ENCODE measurements at regions not wholly inside any gene's neighbourhood (a gene's known extent, or its start where the extent isn't known, plus 50 kb on each side); places are given as distances from the start of the nearest gene placed in this dataset.
"Not testable (repeated sequence)": the region's sequence is repeated elsewhere in the genome, so short reads cannot be mapped to it uniquely, and the experiment has no call there.

DNA sequence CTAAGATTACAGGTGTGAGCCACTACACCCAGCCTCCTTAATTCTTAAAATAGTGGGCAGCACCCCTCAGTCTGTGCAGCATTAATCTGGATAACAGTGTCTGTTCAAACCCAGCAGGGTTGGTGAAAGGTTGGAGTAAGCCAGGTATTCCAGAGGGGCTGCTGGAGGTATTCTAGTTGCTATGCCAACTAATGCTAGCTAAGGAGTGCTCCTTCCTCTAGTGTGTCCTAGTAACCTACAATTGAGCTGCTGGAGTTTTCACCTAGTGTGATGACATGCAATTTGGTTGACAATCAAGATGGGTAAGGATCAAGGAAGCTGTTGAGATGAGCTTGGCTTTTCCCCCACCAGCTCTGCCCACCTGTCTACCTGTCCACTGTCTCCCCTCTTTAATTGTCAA, 100.2 kb upstream of the IPO9 start:
- no peak for DNase-seq (ENCODE audit: low spot score)

DNA sequence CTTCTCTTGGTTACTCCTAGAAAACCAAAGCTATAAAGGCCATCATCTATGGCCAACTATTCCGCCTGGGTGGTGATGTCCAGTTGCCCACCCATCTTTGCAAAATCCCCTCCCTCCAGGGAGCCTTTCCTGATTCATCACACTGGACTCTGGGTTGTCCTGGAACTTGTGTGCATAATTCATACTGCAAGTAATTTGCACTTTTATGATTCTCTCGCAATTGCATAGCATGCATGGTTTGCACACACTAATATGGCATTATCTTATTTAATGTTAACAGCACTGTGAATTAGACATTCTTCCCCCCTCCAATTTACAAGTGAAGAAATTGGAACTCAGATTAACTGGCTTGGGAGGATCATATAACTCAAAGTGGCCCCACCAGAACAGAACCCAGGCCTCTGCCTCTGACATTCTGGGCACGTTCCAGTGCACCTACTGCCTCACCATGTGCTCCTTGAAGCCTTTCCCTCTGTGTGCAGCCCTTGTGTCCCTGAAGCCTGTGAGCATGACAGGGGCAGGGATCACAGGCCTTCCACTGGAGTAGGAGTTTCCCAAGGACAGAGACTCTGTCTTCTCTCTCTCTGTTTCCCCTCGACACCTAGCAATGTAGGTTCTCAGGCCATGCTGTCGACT, 98.9 kb upstream of the IPO9 start:
- no peak for DNase-seq (ENCODE audit: low spot score)

DNA sequence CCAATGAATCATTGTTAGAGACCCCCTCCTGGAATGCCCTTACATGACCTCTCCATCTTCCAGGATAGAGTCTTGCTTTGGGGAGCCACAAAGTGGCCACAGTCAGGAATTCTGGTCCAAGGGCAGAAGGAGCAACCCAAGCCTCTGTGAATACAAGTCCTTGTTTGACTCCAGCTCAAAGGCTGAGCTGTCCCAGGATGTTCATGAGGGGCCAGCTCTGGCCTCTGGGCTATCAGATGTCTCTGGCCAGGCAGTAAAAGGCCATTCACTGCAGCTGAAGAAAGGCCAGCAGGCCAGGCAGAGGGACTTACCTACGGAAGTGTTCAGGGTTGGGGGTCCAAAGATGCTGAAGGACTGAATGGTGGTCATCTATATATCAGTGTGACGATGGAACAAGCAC, 98.3 kb upstream of the IPO9 start:
- DNase-seq (ENCODE audit: low spot score): no peak

DNA sequence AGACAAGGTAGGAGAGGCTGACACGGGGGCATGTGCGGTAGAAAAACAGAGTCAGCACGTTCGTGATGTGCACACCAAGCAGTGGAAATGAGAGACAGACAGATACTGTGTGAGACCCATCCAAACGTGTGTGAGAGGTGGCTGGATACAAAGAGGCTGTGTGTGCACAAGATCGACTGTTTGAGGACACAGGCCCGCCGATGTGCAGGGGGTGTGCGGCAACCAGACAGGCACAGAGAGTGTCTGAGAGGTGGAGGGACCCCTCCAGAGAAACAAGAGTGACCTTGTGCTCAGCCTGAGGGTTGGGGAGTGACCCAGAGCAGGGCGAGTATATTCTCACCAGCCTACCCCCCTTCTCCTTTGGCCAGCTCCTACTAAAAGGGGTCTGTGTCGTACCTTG, 97.8 kb upstream of the IPO9 start:
- DNase-seq (ENCODE audit: low spot score): no peak

DNA sequence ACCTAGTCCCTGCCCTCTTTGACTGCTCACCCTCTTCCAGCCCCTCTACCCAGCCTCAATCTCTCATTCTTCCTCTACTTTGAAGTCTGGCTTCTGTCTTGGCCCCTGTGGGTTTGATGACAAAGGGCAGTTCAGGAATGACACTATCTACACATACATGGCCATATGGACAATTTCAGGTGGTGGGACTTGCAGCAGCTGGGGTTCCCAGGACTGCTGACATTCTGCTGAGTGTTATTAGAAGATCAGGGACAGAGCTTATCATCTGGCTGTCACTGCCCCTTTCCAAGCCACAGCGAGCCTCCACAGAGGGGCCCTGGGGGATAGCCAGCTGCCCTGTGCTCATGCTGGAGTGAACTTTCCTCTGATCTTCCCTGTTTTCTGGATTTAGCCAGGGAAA, 97.4 kb upstream of the IPO9 start:
- no peak for DNase-seq (ENCODE audit: low spot score)

DNA sequence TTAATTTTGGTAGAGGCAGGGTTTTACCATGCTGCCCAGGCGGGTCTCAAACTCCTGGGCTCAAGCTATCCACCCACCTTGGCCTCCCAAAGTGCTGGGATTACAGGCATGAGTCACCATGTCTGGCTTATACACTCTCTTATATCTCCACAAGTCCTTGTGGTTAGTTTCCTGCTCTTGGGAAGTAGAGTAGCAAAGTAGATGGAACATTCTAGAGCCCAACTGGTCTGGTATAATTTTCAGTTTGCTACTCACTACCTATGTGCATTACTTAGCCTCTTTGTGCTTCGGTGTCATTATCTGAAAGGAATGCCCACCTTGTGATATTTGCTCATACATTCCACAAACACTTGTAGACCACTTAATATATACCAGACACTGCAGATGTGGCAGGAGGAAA, 96.6 kb upstream of the IPO9 start:
- DNase-seq (ENCODE audit: low spot score): no peak

DNA sequence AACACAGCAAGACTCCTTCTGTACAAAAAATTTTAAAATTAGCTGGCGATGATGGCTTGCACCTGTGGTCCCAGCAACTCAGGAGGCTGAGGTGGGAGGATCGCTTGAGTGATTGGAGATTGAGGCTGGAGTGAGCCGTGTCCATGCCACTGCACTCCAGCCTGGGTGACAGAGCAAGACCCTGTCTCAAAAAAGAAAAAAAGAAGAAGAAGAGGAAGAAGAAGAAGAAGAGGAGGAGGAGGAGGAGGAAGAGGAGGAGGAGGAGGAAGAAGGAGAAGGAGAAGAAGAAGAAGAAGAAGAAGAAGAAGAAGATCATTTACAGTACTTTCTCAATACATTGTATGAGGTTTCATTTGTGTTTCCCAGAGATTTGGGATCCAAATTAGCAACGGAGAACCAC, 94.7 kb upstream of the IPO9 start:
- not testable (repeated sequence) for DNase-seq (ENCODE audit: low spot score)

DNA sequence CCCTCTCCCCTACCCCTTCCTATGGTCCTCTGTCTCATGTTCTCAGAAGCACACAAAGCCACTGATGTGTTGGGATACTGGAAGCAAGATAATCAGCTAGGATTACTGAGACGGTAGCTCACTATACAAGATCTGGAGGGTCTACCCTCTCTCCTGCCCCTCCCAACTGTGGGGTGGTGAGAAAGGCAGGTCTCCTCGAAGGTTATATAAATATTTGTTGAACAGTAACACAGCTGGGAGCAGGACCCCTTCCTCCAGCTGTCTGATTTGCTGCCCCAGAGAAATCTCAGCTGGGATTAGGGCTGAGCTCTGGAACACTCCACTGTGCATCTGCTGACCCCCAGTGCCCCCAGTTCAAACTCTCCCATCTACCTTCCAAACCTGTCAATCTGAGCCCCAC, 94.2 kb upstream of the IPO9 start:
- no peak for DNase-seq (ENCODE audit: low spot score)

DNA sequence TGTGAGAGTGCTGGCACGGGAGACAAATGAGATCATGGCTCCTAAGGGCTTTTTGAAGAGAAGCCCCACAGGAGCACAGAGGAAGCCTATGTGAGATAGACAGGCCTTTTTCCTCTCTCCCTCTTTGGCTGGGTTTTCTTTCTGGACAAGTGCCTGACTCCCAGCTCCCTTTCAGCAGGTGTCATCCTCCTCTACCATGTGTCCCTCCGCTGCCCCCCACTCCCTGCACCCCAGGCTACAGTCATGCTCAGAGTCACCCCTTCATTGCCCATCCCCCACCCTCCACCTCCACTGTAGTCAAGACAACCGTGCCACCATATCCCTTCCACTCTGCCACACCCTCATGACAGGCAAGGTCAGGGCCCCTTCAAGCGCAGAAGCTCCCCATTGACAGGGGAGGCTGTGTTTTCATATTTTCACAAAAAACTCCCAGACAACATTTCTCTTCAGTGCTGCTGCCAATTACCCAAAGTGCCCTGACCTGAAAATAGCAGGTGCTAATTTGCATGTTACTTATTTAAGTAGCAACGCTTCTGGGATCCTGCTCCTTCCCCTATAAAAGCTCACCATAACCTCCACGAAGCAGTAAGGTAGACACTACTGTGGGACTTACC, 92.1 kb upstream of the IPO9 start:
- DNase-seq (ENCODE audit: low spot score): no peak

DNA sequence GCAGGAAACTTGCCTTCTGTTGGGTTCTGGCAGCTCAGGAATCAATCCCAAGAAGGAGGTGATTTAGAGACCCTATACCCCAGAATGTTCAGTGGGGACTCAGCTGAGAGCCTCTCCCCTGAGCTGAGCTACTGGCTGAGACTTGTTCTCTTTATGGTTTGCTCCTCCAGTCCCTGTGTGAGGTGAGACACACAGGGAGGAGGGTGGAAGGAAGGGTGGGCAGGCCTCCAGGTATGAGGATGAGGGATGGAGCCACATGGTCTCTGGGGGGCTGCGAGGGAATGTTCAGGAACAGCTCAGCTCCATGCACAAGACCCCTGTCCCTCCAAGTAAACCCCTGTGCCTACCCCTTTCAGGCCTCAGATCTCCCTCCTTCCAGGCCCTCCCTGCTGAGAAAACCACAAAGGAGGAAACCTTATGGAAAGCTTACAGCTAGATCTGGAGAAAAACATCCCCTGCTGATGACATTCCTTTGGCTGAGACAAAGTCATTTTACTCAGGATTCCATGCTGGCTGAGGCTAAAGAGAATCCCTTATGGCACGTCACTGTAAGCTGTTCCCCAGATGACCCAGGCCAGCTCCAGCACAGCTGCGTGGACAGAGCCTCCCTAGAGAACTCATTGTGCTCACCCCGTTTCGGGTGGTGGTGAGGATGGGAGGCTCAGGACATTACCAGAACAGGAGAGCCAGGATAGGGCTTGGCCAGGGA, 91.5 kb upstream of the IPO9 start:
- peak; percentile 84 for DNase-seq (ENCODE audit: low spot score)

DNA sequence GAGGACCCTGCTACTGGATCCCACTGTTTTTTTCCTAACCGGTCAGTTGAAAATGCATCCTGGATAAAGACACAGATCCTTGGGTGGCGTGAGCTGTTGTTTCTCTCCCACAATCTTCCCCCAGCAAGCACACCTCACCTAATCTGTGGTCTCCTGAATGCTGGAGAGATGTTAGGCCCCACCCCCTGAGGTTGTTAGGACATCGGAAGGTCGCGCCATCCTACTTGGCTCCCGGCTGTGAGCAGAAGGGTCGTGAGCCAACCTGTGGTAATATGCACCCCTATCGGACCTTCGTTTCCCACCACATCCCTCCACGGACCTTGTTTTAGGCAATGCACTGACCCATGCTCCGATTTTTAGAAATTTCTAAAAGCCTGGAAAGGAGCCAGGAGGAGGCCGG, 89.9 kb upstream of the IPO9 start:
- DNase-seq (ENCODE audit: low spot score): no peak

DNA sequence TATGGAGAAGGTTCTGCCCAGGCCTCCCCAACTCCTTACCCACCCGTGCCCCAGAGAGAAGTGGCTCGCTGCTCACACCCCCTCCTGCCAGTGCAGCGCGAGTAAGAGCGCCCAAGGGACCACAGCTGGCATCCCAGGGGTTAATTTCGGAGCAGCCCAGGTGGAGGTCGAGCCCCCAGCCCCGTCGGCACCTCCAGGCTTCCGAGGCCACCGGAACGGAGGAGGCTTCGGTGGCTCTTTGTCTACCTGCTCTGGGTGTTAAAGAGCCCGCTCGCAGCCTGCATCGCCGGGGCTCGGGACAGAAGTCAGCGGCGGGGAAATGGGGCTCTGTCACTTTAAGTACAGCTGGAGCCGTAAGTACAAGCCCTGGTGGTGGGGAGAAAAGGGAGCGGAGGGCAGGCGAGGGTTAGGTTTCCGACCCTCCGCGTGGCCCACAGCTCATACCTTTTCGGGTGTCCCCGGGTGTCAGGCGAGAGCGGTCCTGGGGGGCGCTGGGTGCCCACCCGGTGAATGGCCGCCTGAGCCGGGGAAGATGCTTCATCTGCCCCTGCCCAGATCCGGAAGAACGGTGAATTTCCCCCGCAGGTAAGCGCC, 89.4 kb upstream of the IPO9 start:
- no peak for DNase-seq (ENCODE audit: low spot score)

DNA sequence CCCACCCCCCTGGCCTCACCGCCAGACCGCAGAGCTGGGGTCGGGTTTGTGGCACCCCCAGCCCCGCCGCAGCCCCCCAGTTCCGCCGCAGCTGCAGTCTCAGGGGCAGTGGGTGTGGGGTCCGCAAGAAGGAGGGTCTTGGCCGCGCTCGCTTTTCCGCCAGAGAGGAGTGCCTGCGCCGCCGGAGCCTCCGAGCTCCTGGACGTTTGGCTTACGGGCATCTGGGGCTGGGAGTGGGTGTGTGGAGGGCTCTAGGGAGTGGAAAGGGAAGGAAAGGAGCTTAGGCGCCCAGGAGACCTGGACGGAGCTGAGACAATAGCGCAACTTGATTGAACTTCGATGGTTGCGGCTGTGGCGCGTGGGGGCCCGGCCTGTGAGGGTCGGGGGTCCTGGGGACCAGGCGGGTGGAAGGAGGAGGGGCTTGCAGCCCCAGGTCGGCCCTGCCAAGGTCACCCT, 88.8 kb upstream of the IPO9 start:
- DNase-seq (ENCODE audit: low spot score): no peak

DNA sequence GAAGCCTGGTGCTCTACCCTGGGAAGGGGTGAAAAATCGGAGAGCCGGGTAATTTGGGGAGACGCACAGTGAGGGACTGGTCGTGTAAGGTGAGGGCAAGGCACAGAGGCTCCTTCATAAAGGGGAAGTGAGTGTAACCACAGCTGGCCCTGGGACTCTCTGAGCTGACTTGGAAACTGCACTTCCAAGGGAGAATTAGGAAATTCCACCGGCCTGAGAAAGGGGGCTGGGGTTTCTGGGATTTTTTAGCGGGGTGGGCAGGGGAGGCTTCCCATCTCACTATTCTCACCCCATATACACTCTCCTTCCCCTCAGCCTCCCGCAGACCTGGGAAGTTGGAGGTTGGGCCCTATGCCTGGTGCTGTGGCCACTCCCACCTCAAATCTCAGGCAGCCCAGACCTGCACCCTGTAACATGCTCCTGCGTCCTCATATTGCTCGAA, 88.3 kb upstream of the IPO9 start:
- DNase-seq (ENCODE audit: low spot score): no peak

DNA sequence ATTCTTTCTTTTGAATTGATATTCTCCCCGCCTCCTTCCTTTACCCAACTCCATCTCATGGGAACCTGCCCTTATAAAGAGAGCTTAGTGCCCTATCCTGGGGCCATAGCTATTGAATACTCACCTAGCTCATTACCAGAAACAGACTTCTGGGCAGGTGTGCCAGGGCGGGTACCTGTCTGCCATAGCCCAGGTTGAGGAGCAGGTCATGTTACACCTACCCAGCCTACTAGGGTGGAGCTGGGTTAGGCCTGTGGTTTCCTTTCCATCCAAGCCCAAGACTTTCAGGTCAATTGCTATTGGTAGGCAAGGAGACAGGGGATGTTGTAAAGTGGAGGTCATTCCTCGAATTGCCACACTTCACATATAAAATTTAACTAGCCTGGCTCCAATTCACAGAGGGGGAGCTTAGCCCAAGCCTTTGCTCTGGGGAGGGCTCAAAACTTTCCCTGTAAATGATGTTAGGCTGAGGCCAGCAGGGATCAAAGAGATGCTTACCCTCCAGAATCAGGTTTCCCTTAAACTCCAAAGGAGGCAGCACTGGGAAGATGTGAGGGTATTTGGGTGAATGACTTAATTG, 87.1 kb upstream of the IPO9 start:
- DNase-seq (ENCODE audit: low spot score): no peak

DNA sequence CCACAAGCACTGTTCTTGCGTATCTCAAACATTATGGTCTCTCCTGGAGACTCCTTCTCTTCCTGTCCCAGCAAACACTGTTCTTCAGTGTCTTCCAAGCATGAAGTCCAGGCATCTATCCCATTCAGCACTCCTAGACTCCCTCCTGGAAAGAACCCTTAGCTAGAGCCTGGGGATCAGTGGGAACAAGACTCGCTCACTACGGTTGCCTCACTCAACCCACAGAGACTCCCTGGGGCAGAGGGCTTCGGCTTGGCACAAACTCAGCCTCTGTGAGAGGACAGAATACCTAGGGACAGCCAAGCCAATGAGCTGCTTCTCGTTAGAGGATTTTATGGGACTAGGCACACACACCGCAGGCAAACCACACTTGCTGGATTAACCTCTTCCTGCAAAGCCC, 86.5 kb upstream of the IPO9 start:
- DNase-seq (ENCODE audit: low spot score): no peak

DNA sequence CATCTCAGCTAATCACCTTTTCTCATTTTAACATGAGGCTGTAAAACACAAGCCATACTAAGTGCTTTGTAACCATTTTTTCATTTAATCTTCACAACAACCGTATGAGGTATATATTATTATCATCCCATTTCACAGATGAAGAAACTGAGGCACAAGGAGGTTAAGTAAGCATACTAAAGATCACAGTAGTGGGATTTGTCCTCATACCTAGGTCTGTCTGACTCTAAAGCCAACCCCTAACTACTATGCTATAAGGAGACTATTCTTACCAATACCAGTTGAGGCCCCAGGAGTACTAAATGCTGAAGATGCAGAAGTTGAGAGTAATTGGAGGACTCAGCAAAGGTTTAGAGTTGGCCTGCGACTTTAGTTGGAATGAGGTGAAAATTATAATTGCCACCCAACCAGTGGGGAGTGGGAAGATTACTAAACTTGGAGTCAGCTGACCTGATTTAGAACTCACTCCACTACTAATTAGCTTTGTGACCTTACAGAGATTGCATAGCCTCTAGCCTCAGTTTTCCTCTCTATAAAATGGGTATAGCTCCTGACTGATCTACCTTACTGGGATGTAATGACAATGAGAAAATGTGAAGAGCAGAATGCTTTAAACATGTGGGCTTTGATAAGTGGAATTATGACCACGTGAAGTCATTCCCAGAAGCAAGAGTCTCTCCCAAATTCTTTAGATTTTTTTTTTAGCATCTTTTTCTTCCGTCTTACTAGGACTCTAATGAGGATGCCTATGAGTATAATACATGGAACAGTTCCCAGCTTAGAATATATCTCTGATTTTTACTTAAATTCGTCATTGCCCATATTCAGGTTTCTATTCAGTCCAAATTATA, 85.8 kb upstream of the IPO9 start:
- DNase-seq (ENCODE audit: low spot score): no peak

DNA sequence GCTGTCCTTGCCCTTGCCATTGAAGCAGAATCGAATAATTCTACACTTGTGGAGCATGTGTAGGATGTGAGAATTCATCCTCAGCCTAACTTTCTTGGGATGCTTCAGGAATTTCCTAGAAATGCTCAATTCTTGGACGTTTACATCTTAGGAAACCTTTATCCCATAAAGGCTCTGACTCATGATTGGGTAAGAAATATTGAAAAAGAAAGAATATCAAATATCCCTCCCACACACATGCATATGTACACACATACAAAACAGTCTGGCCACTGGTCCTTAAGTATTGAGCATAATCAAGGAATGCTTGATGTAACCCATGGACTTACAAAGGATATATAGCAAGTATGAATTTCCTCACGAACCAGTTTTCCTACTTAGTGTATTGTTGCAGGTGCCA, 83.9 kb upstream of the IPO9 start:
- DNase-seq (ENCODE audit: low spot score): peak; percentile 54

DNA sequence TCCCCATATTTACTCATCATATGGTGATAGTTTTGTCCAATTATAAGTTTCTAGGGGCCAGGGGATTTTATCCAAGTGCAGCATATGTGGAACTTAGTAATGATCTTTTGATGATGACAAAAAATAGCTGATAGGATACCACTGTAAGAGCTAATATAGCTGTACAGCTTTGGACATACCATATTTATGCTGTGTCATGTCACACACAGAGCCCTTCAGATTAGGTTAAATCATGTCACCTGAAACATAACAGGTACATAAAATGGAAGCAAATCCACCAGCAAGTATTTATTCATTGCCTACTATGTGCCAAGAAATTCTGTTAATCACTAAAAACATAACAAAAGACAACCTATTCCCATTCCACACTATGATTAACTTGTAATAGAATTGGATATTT, 82.8 kb upstream of the IPO9 start:
- no peak for DNase-seq (ENCODE audit: low spot score)

DNA sequence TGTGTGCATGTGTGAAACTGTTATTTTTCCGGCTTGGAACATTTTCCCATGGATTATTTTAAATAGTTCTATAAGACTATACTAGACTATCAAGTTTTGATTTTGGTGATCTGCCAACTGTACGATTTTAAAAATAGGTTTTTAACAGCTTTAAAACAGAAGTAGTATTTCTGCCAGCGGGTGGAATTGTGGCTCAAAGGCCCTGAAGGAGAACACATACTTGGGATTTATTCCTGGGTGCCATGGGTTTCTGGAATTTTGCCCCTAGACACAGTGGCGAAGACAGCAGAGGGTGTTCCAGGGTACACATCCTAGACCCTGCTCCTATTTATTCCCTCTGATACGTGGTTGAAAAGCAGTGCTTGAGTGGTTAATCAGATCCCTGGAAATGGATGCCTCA, 81.7 kb upstream of the IPO9 start:
- DNase-seq (ENCODE audit: low spot score): no peak

DNA sequence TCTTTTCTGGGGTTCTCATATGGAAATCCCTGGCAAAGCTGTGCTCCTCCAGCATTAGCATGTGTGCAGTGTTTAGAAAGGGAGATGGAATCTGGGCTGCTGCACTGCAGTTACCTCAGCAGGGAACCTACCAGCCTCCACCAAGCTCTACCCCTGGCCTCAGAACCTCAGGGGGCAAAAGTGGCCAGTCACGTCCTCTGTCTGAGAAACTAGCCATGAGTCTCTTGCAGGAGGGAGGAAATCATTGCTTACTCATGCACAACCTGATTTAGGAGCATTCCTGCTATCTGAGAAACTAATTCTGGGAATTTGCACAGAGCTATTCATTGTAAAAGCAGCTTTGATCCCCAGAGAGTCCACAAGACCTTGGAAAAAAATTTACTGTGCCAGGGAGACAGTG, 80.6 kb upstream of the IPO9 start:
- peak; percentile 73 for DNase-seq (ENCODE audit: low spot score)
